HUES48 (cell line): ENCODE measurements at regions not wholly inside any gene's neighbourhood (a gene's known extent, or its start where the extent isn't known, plus 50 kb on each side); places are given as distances from the start of the nearest gene placed in this dataset.
"Not testable (repeated sequence)": the region's sequence is repeated elsewhere in the genome, so short reads cannot be mapped to it uniquely, and the experiment has no call there.

Experiments
- H3K27ac ChIP-seq: one replicate; pipeline ENCODE4 v1.7.0; 2013; ENCODE audit warnings: low read depth, low read length, inconsistent platforms
- H3K27me3 ChIP-seq: 2 replicates; pipeline ENCODE4 v1.6.1; 2013; ENCODE audit warnings: mild to moderate bottlenecking, low read length; ENCODE audit not compliant: control insufficient read depth, insufficient read depth
- H3K36me3 ChIP-seq: 2 replicates; pipeline ENCODE4 v1.6.1; 2013; ENCODE audit warnings: low read length; ENCODE audit not compliant: control insufficient read depth, insufficient read depth
- H3K4me1 ChIP-seq: 2 replicates; pipeline ENCODE4 v1.6.1; 2013; ENCODE audit warnings: mild to moderate bottlenecking, low read length; ENCODE audit not compliant: control insufficient read depth, insufficient read depth
- H3K4me3 ChIP-seq: 2 replicates; pipeline ENCODE4 v1.5.1; 2013; ENCODE audit warnings: mild to moderate bottlenecking, low read depth, low read length
- H3K9ac ChIP-seq: 2 replicates; pipeline ENCODE4 v1.6.1; 2013; ENCODE audit warnings: mild to moderate bottlenecking, low read depth, low read length, moderate library complexity
- H3K9me3 ChIP-seq: 2 replicates; pipeline ENCODE4 v1.6.1; 2013; ENCODE audit warnings: low read length; ENCODE audit not compliant: control insufficient read depth, insufficient read depth

- Histone ChIP-seq H3K9ac (no peak overlapping the region), H3K4me1 (no peaks in the 10 kb centered on the region), H3K27me3 (no peaks in the 10 kb centered on the region), H3K4me3 (no peak overlapping the region), H3K27ac (no peak overlapping the region), H3K9me3 (peaks cover 14% of the 10 kb centered on the region), H3K36me3 (no peaks in the 10 kb centered on the region)
Measured at GRCh38 chr11:19627566-19627965, 85.1 kb upstream of the NAV2 start.

GRCh38 chr11:19625438-19625837 lies 87.2 kb upstream of the NAV2 start:
- H3K27me3 ChIP-seq: no peaks in the 10 kb centered on the region
- H3K4me1 ChIP-seq: no peaks in the 10 kb centered on the region
- no peak overlapping the region for H3K9ac ChIP-seq
- H3K27ac ChIP-seq: no peak overlapping the region
- peaks cover 14% of the 10 kb centered on the region for H3K9me3 ChIP-seq
- H3K4me3 ChIP-seq: no peak overlapping the region
- no peaks in the 10 kb centered on the region for H3K36me3 ChIP-seq

DNA sequence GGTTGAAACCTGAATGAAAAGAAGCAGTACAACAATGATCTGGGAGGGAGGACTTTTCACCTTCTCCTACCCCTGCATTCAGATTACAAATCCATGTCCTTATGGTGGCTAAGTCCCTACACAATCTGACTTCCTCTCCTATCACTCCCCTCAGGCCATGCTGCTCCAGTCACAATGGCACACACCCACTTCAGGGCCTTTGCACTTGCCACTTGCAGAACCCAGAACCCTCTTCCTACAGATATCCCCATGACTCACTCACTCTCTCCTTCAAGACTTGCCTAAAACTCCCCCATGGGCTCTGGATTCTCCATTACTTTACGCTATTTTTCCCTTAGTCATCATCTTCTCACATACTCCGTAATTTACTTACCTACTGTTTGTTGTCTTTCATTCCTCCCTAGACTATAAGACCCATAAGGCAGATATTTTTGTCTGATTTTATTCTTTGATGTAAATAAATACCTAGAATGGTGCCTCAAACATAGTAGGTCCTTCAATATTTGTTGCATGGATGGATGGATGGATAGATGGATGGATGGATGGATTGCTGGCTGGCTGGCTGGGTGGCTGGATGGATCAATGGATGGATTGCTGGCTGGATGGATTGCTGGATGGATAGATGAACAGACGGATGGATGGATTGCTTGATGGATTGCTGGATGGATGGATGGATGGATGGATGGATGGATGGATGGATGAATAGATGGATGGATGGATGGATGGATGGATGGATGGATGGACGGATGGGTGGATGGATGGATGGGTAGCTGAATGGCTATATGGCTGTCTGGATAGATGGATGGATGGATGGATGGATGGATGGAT lies 94.7 kb upstream of the NAV2 start:
- no peak overlapping the region for H3K9ac ChIP-seq
- no peaks in the 10 kb centered on the region for H3K9me3 ChIP-seq
- H3K27me3 ChIP-seq: no peaks in the 10 kb centered on the region
- no peaks in the 10 kb centered on the region for H3K36me3 ChIP-seq
- no peaks in the 10 kb centered on the region for H3K4me1 ChIP-seq
- no peak overlapping the region for H3K27ac ChIP-seq
- H3K4me3 ChIP-seq: no peak overlapping the region

GRCh38 chr11:19615341-19616183 lies 97.1 kb upstream of the NAV2 start:
- no peak overlapping the region for H3K4me3 ChIP-seq
- no peaks in the 10 kb centered on the region; the same call in 1 of the 2 replicates for H3K9me3 ChIP-seq
- no peaks in the 10 kb centered on the region for H3K27me3 ChIP-seq
- no peak overlapping the region for H3K27ac ChIP-seq
- H3K4me1 ChIP-seq: no peaks in the 10 kb centered on the region
- no peaks in the 10 kb centered on the region for H3K36me3 ChIP-seq
- H3K9ac ChIP-seq: no peak overlapping the region

DNA sequence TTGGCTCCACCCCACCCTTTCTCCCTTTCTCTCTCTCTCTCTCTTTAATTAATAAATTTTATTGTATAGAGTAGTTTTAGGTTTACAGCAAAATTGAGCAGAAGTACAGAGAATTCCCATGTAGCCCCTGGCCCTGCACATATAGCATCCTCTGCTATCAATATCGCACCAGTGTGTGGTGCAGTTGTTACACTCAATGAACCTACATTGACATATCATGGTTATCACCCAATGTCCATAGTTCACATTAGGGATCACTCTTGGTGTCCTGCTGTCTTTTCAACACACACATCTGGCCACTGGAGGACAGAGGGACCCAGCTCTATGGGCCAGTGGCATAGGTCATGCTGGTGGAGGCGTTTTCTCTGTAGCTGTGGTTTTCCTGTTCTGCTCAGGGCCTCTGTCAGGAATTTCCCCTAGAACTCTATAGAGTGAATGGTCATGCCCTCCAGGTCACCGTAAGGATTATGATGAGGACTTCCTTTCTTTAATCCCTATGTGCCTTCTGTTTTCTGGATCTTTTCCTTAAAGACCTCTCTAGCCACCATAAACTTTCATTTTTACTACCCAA lies 98.2 kb upstream of the NAV2 start:
- Histone ChIP-seq H3K9ac (no peak overlapping the region), H3K27me3 (no peaks in the 10 kb centered on the region), H3K4me1 (no peaks in the 10 kb centered on the region), H3K4me3 (no peak overlapping the region), H3K36me3 (no peaks in the 10 kb centered on the region), H3K27ac (no peak overlapping the region), H3K9me3 (no peaks in the 10 kb centered on the region; the same call in 1 of the 2 replicates)

DNA sequence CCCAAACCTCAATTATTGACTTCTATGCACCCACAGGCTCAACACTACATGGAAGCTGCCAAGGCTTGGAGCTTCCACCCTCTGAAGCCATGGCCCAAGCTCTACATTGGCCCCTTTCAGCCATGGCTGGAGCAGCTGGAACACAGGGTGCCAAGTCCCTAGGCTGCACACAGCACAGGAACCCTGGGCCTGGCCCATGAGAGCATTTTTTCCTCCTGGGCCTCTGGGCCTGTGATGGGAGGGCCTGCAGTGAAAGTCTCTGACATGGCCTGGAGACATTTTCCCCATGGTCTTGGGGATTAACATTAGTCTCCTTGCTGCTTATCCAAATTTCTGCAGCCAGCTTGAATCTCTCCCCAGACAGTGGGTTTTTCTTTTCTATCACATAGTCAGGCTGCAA lies 100.6 kb upstream of the NAV2 start:
- H3K36me3 ChIP-seq, H3K27ac ChIP-seq, H3K4me1 ChIP-seq, H3K9ac ChIP-seq, H3K9me3 ChIP-seq, H3K4me3 ChIP-seq, H3K27me3 ChIP-seq: not testable (repeated sequence)

- no peak overlapping the region for H3K27ac ChIP-seq
- no peaks in the 10 kb centered on the region for H3K27me3 ChIP-seq
- H3K4me3 ChIP-seq: no peak overlapping the region
- no peaks in the 10 kb centered on the region for H3K36me3 ChIP-seq
- no peaks in the 10 kb centered on the region; the same call in 1 of the 2 replicates for H3K9me3 ChIP-seq
- H3K4me1 ChIP-seq: no peaks in the 10 kb centered on the region; the same call in 1 of the 2 replicates
- H3K9ac ChIP-seq: no peak overlapping the region
Measured at GRCh38 chr11:19607656-19608360, 104.8 kb upstream of the NAV2 start.

DNA sequence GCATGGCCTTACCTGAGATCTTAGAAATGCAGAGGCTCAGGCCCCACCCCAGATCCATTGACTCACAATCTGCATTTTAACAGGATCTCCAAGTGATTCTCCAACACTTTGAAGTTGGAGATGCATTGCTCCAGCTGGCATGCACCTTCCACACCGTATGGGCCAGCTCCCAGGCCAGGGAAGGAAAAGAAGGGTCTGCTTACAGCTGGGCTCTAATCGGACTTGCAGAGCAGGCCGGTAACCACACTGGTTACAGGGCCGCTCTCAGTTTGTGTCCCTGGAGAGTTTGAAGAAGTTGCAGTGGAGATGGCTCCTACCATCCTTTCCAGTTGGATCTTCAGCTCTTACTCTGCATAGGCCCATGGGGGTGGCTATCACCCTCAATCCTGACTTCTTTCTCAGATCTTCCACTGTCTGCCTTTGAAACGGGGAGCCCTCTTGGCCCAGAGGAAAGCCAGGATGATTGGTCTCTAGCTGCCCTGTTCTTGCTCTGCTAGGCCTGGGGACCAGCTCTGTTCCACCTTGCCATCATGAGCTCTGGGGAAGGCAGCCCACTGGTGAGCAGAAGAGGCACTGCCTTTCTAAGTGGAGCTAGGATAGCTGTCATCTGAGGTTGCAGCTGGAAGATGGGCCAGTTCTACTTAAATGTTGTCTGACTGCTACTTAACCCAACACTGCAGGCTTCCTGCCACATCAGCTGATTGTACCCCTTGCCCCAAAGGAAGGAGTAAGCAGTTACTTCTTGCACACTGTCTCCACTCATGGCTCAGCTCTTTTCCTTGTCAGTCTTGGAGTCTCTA lies 105.6 kb upstream of the NAV2 start:
- Histone ChIP-seq H3K27me3 (no peaks in the 10 kb centered on the region), H3K9ac (no peak overlapping the region), H3K36me3 (no peaks in the 10 kb centered on the region), H3K4me3 (no peak overlapping the region), H3K4me1 (no peaks in the 10 kb centered on the region; the same call in 1 of the 2 replicates), H3K9me3 (no peaks in the 10 kb centered on the region; the same call in 1 of the 2 replicates), H3K27ac (no peak overlapping the region)

DNA sequence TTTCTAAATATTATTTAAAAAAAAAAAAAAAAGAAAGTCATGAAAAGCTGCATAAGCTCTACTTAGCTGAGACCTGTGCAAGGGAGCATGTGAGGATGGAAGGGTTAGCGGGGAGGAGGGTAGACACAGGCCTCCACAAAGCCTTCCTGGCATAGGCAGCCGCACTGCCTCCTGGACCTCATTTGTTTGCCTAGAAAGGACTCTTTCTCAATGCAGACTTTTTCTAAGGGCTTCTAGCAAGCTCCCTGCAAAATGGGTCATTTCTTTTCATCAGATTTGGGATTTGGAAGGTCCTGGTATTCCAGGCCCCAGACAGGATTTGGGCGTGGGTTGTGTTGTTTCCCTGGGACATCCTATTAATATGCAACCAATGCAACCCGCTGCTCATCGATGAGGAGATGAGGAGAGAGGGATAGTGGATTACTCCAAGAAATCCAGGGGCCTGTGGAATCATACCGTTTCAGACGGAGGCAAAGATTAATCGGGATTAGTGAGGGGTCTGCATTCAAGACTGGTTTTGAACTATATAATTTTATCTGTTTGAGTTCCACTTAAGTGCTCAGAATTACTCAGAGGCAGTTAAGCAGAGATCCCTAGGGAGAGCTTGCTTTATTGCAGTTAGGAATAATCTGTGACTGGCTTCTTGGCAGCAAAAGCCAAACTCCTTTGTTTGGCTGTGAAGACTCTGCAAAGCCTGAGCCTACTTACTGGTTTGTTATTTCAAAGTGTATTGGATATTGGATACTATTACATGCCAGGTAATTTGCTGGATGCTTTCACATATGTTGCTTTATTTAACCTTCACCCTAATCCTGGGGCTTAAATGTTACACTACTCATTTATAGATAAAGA lies 106.9 kb upstream of the NAV2 start:
- H3K36me3 ChIP-seq: no peaks in the 10 kb centered on the region
- no peak overlapping the region for H3K9ac ChIP-seq
- no peak overlapping the region for H3K27ac ChIP-seq
- H3K4me1 ChIP-seq: no peaks in the 10 kb centered on the region; the same call in 1 of the 2 replicates
- H3K27me3 ChIP-seq: no peaks in the 10 kb centered on the region
- no peaks in the 10 kb centered on the region; the same call in 1 of the 2 replicates for H3K9me3 ChIP-seq
- H3K4me3 ChIP-seq: no peak overlapping the region
